HepG2 (cell line): ENCODE measurements at regions not wholly inside any gene's neighbourhood (a gene's known extent, or its start where the extent isn't known, plus 50 kb on each side); places are given as distances from the start of the nearest gene placed in this dataset.

Source experiments
- ATAC-seq: fragments of 200-7000 bp; cut with Tn5 transposase; 3 replicates; pipeline ENCODE4 v1.9.1; 2020; ENCODE audit warnings: mild to moderate bottlenecking, moderate library complexity
- BruUV-seq: library from RNA; stranded (reverse); fragments of 400-500 nt; replicated peaks from 2 replicates; lab custom pipeline; 2021; lab: Mats Ljungman, UMichigan
- CTCF ChIA-PET: fragments of 300-600 bp; formaldehyde crosslinking; extraction: SDS; loops from one replicate; lab custom pipeline; 2021; ENCODE audit warnings: low total read pairs, inconsistent platforms, low intra/inter-chr PET ratio; lab: Yijun Ruan, JAX
- POLR2A ChIA-PET: fragments of 350-600 bp; sonication (Branson Sonifier 250); formaldehyde crosslinking; loops from one replicate; lab custom pipeline; 2020; ENCODE audit warnings: antibody characterized with exemption, inconsistent platforms; lab: Yijun Ruan, JAX
- DNase-seq: peaks from one replicate; pipeline ENCODE4 v3.0.0-alpha.2; 2015; ENCODE audit warnings: low spot score
- FAIRE-seq: peaks from 3 replicates; lab custom pipeline; 2011; peaks lifted over from hg19 to GRCh38; lab: Jason Lieb, UNC
- H2AFZ ChIP-seq: one replicate; pipeline ENCODE4 v1.6.1; 2011; ENCODE audit warnings: low read length, inconsistent platforms
- H3K27ac ChIP-seq: fragments of 300-600 bp; 3 replicates; pipeline ENCODE4 v1.8.0; 2011; ENCODE audit warnings: mixed run types, mild to moderate bottlenecking, mixed read lengths, low read length, inconsistent platforms; ENCODE audit not compliant: insufficient read depth; ENCODE audit errors: extremely low read length
- H3K27me3 ChIP-seq, 2 experiments: fragments of 200-600 bp in 1 of 2; 2 replicates in 1 of 2; 3 replicates in 1 of 2; pipeline versions ENCODE4 v1.6.0 to v1.8.0; 2011; ENCODE audit warnings: low read length in 2 of 2, mild to moderate bottlenecking in 2 of 2, moderate library complexity in 2 of 2, inconsistent platforms in 1 of 2; ENCODE audit not compliant: insufficient read depth in 2 of 2, control insufficient read depth in 1 of 2
- H3K36me3 ChIP-seq, 2 experiments: fragments of 200-600 bp in 1 of 2; replicated peaks in 1 of 2; 2 replicates in 1 of 2; 3 replicates in 1 of 2; pipeline versions ENCODE4 v1.5.1 to v1.8.0; 2011; ENCODE audit warnings: low read length in 2 of 2, inconsistent platforms in 1 of 2; ENCODE audit not compliant: insufficient read depth in 2 of 2, control insufficient read depth in 1 of 2
- H3K4me1 ChIP-seq: 2 replicates; pipeline ENCODE4 v1.5.1; 2012; ENCODE audit warnings: low read length, inconsistent platforms; ENCODE audit not compliant: insufficient read depth
- H3K4me2 ChIP-seq: 2 replicates; pipeline ENCODE4 v1.6.0; 2011; ENCODE audit warnings: low read depth, low read length, inconsistent platforms
- H3K4me3 ChIP-seq, 3 experiments: fragments of 200-600 bp in 1 of 3; sonication (generic), shearing (Covaris generic) in 1 of 3; replicated peaks in 1 of 3; 2 replicates each; pipeline ENCODE4 v1.5.1; 2011 to 2016; ENCODE audit warnings: low read length in 3 of 3, inconsistent platforms in 2 of 3, low read depth in 2 of 3, mild to moderate bottlenecking in 2 of 3, control low read depth in 1 of 3, mixed read lengths in 1 of 3; ENCODE audit not compliant: insufficient read depth in 1 of 3
- H3K79me2 ChIP-seq: one replicate; pipeline ENCODE4 v1.6.1; 2011; ENCODE audit warnings: low read length, inconsistent platforms; ENCODE audit not compliant: insufficient read depth
- H3K9ac ChIP-seq: 2 replicates; pipeline ENCODE4 v1.6.0; 2011; ENCODE audit warnings: mild to moderate bottlenecking, low read depth, low read length, inconsistent platforms; ENCODE audit not compliant: insufficient read depth
- H3K9me3 ChIP-seq: 2 replicates; pipeline ENCODE4 v1.5.1; 2012; ENCODE audit warnings: mild to moderate bottlenecking, low read length
- H4K20me1 ChIP-seq: 2 replicates; pipeline ENCODE4 v1.6.0; 2011; ENCODE audit warnings: inconsistent platforms, mild to moderate bottlenecking, low read length, moderate library complexity; ENCODE audit not compliant: insufficient read depth
- ARHGAP35 ChIP-seq: sonication (generic); formaldehyde crosslinking; IDR thresholded peaks from 2 replicates; pipeline ENCODE4 v1.9.0; 2022; ENCODE audit warnings: mild to moderate bottlenecking, inconsistent platforms, moderate library complexity, missing genetic modification reagents, borderline replicate concordance
- BRD4 ChIP-seq: sonication (generic); formaldehyde crosslinking; IDR thresholded peaks from 2 replicates; pipeline ENCODE4 v1.4.0; 2020; ENCODE audit warnings: missing genetic modification reagents
- GTF3A ChIP-seq: sonication (generic); formaldehyde crosslinking; conservative IDR thresholded peaks from 2 replicates; pipeline ENCODE4 v1.4.0; 2020; ENCODE audit warnings: mild to moderate bottlenecking, missing genetic modification reagents
- HNF4A ChIP-seq: sonication (generic); formaldehyde crosslinking; IDR thresholded peaks from 2 replicates; pipeline ENCODE4 v1.4.0; 2020; ENCODE audit warnings: missing genetic modification reagents
- HNRNPK ChIP-seq: fragments of 200-400 bp; formaldehyde crosslinking; IDR thresholded peaks from 2 replicates; pipeline ENCODE4 v1.6.1; 2018; ENCODE audit warnings: low read length, low read depth, moderate library complexity, mild to moderate bottlenecking; ENCODE audit not compliant: poor library complexity, severe bottlenecking
- IRF2 ChIP-seq: IDR thresholded peaks from 2 replicates; pipeline ENCODE4 v1.6.1; 2018; ENCODE audit warnings: missing genetic modification reagents, missing compliant biosample characterization
- NR2F1 ChIP-seq, 2 experiments: fragments of 450-650 bp in 1 of 2; formaldehyde crosslinking in 1 of 2; IDR thresholded peaks; 2 replicates each; pipeline versions ENCODE4 v1.5.0 to v1.6.1; 2016 to 2020; ENCODE audit warnings: mild to moderate bottlenecking in 1 of 2, missing compliant biosample characterization in 1 of 2, missing genetic modification reagents in 1 of 2, moderate library complexity in 1 of 2
- RARA ChIP-seq: IDR thresholded peaks from 2 replicates; pipeline ENCODE4 v1.6.1; 2016; ENCODE audit warnings: missing genetic modification reagents, missing compliant biosample characterization
- REXO4 ChIP-seq: sonication (generic); formaldehyde crosslinking; IDR thresholded peaks from 2 replicates; pipeline ENCODE4 v1.8.0; 2022; ENCODE audit warnings: missing genetic modification reagents, mild to moderate bottlenecking, borderline replicate concordance
- ZMAT3 ChIP-seq: sonication (generic); formaldehyde crosslinking; conservative IDR thresholded peaks from 2 replicates; pipeline ENCODE4 v1.7.0; 2021; ENCODE audit warnings: missing genetic modification reagents
- ZNF749 ChIP-seq: sonication (generic); formaldehyde crosslinking; IDR thresholded peaks from 2 replicates; pipeline ENCODE4 v1.8.0; 2022; ENCODE audit warnings: mild to moderate bottlenecking, missing genetic modification reagents, moderate library complexity, borderline replicate concordance
- WGBS: methylation state at CpG from one replicate; pipeline ENCODE4 v1.1.6; 2017; ENCODE audit warnings: low lambda C conversion rate; 5-methylcytosine and 5-hydroxymethylcytosine counted together
- in situ Hi-C: cut with HindIII; loops from 2 replicates; pipeline ENCODE4 v1.10.0; 2017; ENCODE audit warnings: low pct_unique_long_range_greater_than_20kb; ENCODE audit not compliant: extremely low pct_ligation_motif_present
- intact Hi-C: fragments of 100-400 bp; cut with micrococcal nuclease; formaldehyde crosslinking; loops from one replicate; pipeline ENCODE4 v1.10.0; 2022; ENCODE audit not compliant: unreplicated experiment
- TF ChIP-seq, protein P1 (sequence below): sonication (generic); formaldehyde crosslinking; IDR thresholded peaks from 2 replicates; pipeline ENCODE4 v1.4.0; 2020; ENCODE audit warnings: missing genetic modification reagents, borderline replicate concordance
- TF ChIP-seq, protein P2 (sequence below): IDR thresholded peaks from 2 replicates; pipeline ENCODE4 v1.6.1; 2016; ENCODE audit warnings: missing compliant biosample characterization, missing genetic modification reagents, borderline replicate concordance
- TF ChIP-seq, protein P3 (sequence below): sonication (generic); formaldehyde crosslinking; IDR thresholded peaks from 2 replicates; pipeline ENCODE4 v1.5.0; 2020; ENCODE audit warnings: missing genetic modification reagents, mild to moderate bottlenecking, borderline replicate concordance

DNA sequence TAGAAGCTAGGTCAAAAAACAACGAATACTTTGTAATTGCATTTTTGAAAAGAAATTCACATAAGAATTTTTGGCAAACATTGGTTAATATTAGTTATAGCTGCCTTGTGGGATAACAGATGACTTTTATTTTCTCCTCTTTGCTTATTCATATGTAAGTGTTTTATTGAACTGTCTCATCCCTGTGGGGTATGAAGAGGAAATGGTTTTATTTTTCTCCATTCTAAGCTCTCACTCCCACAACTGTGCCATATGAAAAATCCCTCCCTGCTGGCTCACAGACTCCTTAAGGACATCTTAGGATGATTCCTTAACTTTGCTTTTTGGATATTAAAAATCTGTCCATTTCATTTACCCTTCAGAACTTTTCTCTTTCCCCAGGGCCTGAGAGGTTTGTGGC, 300.6 kb downstream of the PPP1R2C start (continued):
- TF ChIP-seq GTF3A: no peak
- TF ChIP-seq RARA (CRISPR knock-in tag): no peak
- TF ChIP-seq, protein P1, sequence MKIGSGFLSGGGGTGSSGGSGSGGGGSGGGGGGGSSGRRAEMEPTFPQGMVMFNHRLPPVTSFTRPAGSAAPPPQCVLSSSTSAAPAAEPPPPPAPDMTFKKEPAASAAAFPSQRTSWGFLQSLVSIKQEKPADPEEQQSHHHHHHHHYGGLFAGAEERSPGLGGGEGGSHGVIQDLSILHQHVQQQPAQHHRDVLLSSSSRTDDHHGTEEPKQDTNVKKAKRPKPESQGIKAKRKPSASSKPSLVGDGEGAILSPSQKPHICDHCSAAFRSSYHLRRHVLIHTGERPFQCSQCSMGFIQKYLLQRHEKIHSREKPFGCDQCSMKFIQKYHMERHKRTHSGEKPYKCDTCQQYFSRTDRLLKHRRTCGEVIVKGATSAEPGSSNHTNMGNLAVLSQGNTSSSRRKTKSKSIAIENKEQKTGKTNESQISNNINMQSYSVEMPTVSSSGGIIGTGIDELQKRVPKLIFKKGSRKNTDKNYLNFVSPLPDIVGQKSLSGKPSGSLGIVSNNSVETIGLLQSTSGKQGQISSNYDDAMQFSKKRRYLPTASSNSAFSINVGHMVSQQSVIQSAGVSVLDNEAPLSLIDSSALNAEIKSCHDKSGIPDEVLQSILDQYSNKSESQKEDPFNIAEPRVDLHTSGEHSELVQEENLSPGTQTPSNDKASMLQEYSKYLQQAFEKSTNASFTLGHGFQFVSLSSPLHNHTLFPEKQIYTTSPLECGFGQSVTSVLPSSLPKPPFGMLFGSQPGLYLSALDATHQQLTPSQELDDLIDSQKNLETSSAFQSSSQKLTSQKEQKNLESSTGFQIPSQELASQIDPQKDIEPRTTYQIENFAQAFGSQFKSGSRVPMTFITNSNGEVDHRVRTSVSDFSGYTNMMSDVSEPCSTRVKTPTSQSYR (CRISPR knock-in tag): no peak
- no peak for TF ChIP-seq HNF4A
- TF ChIP-seq BRD4 (CRISPR knock-in tag): no peak
- no peak for TF ChIP-seq REXO4
- TF ChIP-seq, protein P2, sequence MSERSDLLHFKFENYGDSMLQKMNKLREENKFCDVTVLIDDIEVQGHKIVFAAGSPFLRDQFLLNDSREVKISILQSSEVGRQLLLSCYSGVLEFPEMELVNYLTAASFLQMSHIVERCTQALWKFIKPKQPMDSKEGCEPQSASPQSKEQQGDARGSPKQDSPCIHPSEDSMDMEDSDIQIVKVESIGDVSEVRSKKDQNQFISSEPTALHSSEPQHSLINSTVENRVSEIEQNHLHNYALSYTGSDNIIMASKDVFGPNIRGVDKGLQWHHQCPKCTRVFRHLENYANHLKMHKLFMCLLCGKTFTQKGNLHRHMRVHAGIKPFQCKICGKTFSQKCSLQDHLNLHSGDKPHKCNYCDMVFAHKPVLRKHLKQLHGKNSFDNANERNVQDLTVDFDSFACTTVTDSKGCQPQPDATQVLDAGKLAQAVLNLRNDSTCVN (CRISPR knock-in tag): no peak
- TF ChIP-seq ZNF749 (CRISPR knock-in tag): no peak
- no peak for TF ChIP-seq HNRNPK

DNA sequence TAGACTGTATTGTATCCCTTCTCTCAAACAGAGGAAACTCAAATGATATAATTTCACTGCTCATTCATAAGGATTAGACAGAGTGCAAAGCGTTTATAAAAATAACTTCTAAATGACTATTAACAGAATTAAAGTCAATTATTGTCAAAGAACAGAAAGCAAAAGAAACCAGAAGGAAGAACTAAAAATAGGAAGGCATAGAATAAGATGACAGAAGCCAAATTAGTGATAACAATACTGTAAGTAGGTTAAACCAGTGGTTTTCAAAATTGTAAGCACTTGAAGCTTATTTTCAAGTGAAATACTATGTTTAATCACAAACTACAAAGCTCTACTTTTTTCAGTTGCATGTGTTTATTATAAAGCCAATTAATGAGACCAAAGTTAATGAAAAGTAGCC, 305.2 kb downstream of the PPP1R2C start:
- no peaks in the 10 kb centered on the region for H3K36me3 ChIP-seq
- ATAC-seq (no peak), DNase-seq (no peak), FAIRE-seq (no peak)
- POLR2A ChIA-PET: no interaction called here
- H3K4me3 ChIP-seq: no peak overlapping the region
- H3K4me2 ChIP-seq: no peak overlapping the region
- WGBS: 0% methylated on average over 1 of the region's 1 CpG
- H3K79me2 ChIP-seq: no peaks in the 10 kb centered on the region
- in situ Hi-C loops (no loop called here), intact Hi-C loops (no loop called here)
- no peaks in the 10 kb centered on the region for H3K27me3 ChIP-seq
- H4K20me1 ChIP-seq: no peaks in the 10 kb centered on the region
- H3K4me1 ChIP-seq: no peaks in the 10 kb centered on the region
- no peak overlapping the region for H3K27ac ChIP-seq
- no TSS peak for BruUV-seq
- no peaks in the 10 kb centered on the region for H3K9me3 ChIP-seq
- no peak overlapping the region for H2AFZ ChIP-seq
- CTCF ChIA-PET: no interaction called here
- no peak overlapping the region for H3K9ac ChIP-seq
- TF ChIP-seq NR2F1 (CRISPR knock-in tag; IDR thresholded peaks at IDR 0.05): no peak
- no peak for TF ChIP-seq ZMAT3 (CRISPR knock-in tag)
- TF ChIP-seq, protein P3, sequence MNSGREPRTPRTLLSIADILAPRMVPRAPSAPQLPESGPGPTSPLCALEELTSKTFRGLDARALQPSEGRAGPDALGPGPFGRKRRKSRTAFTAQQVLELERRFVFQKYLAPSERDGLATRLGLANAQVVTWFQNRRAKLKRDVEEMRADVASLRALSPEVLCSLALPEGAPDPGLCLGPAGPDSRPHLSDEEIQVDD (CRISPR knock-in tag): no peak
- no peak for TF ChIP-seq ARHGAP35 (CRISPR knock-in tag)
- TF ChIP-seq IRF2 (CRISPR knock-in tag): no peak
